Endothelial cell of umbilical vein (primary cell): ENCODE measurements at regions not wholly inside any gene's neighbourhood (a gene's known extent, or its start where the extent isn't known, plus 50 kb on each side); places are given as distances from the start of the nearest gene placed in this dataset.

Source experiments
- BruUV-seq: library from RNA; stranded (reverse); fragments of 400-500 nt; replicated peaks from 2 replicates; lab custom pipeline; 2021; lab: Mats Ljungman, UMichigan
- CTCF ChIA-PET: fragments of 300-600, 350-600 bp; sonication (Branson Sonifier 250); formaldehyde crosslinking; loops from one replicate; lab custom pipeline; 2021; ENCODE audit warnings: antibody characterized with exemption, inconsistent platforms; lab: Charles Lee
- POLR2A ChIA-PET: fragments of 300-600, 350-600 bp; sonication (Branson Sonifier 250); formaldehyde crosslinking; loops from one replicate; lab custom pipeline; 2021; ENCODE audit warnings: antibody characterized with exemption, inconsistent platforms; lab: Charles Lee
- DNase-seq: peaks from one replicate; pipeline ENCODE4 v3.0.0-alpha.2; 2011; ENCODE audit warnings: low read depth, low spot score
- FAIRE-seq: peaks from 2 replicates; lab custom pipeline; 2011; peaks lifted over from hg19 to GRCh38; lab: Jason Lieb, UNC
- H2AFZ ChIP-seq: 2 replicates; pipeline ENCODE4 v1.6.0; 2012; ENCODE audit warnings: low read depth, low read length, control low read depth, inconsistent platforms
- H3K27ac ChIP-seq: 2 replicates; pipeline ENCODE4 v1.5.1; 2011; ENCODE audit warnings: low read depth, mild to moderate bottlenecking, control low read depth, low read length, moderate library complexity; ENCODE audit not compliant: insufficient read depth
- H3K27me3 ChIP-seq, 2 experiments: 2 replicates each; pipeline versions ENCODE4 v1.6.0 to v1.6.1; 2011; ENCODE audit warnings: low read length in 2 of 2, mixed read lengths in 1 of 2; ENCODE audit not compliant: control insufficient read depth in 2 of 2, insufficient read depth in 2 of 2
- H3K36me3 ChIP-seq, 2 experiments: 2 replicates in 1 of 2; 3 replicates in 1 of 2; pipeline ENCODE4 v1.5.1; 2011; ENCODE audit warnings: low read length in 2 of 2, mild to moderate bottlenecking in 1 of 2, moderate library complexity in 1 of 2; ENCODE audit not compliant: control insufficient read depth in 2 of 2, insufficient read depth in 2 of 2; ENCODE audit errors: extremely low read depth in 1 of 2
- H3K4me1 ChIP-seq: 3 replicates; pipeline ENCODE4 v1.5.1; 2011; ENCODE audit warnings: mild to moderate bottlenecking, low read length; ENCODE audit not compliant: control insufficient read depth, insufficient read depth; ENCODE audit errors: extremely low read depth
- H3K4me2 ChIP-seq: 2 replicates; pipeline ENCODE4 v1.6.1; 2011; ENCODE audit warnings: low read length, control low read depth, mixed read lengths; ENCODE audit not compliant: insufficient read depth
- H3K4me3 ChIP-seq, 3 experiments: fragments of 200-600 bp in 1 of 3; sonication (generic), shearing (Covaris generic) in 1 of 3; replicated peaks in 1 of 3; 2 replicates each; pipeline ENCODE4 v1.5.1; 2011 to 2016; ENCODE audit warnings: control low read depth in 3 of 3, low read length in 3 of 3, mild to moderate bottlenecking in 2 of 3, inconsistent platforms in 1 of 3, low read depth in 1 of 3, moderate library complexity in 1 of 3; ENCODE audit not compliant: insufficient read depth in 1 of 3
- H3K79me2 ChIP-seq: 2 replicates; pipeline ENCODE4 v1.6.0; 2012; ENCODE audit warnings: low read length, inconsistent platforms; ENCODE audit not compliant: control insufficient read depth, insufficient read depth
- H3K9ac ChIP-seq: replicated peaks from 2 replicates; pipeline ENCODE3; 2011; ENCODE audit warnings: low read length, control low read depth; ENCODE audit not compliant: insufficient read depth; ENCODE audit errors: extremely low read depth
- H3K9me1 ChIP-seq: replicated peaks from 3 replicates; pipeline ENCODE4 v1.6.0; 2011; ENCODE audit warnings: mild to moderate bottlenecking, low read length; ENCODE audit not compliant: control insufficient read depth, insufficient read depth; ENCODE audit errors: extremely low read depth
- H3K9me3 ChIP-seq: replicated peaks from 2 replicates; pipeline ENCODE4 v1.5.1; 2012; ENCODE audit warnings: low read length, inconsistent platforms; ENCODE audit not compliant: control insufficient read depth, insufficient read depth
- H4K20me1 ChIP-seq: replicated peaks from 2 replicates; pipeline ENCODE3; 2011; ENCODE audit warnings: mild to moderate bottlenecking, low read length; ENCODE audit not compliant: control insufficient read depth, insufficient read depth; ENCODE audit errors: extremely low read depth
- CTCF ChIP-seq, 2 donors: IDR thresholded peaks; 1 replicate in 1 of 2; 2 replicates in 1 of 2; pipeline ENCODE4 v1.5.1; 2011; ENCODE audit warnings: low read length in 2 of 2, mild to moderate bottlenecking in 2 of 2, moderate library complexity in 2 of 2, control low read depth in 1 of 2, inconsistent platforms in 1 of 2, low read depth in 1 of 2; ENCODE audit not compliant: insufficient read depth in 1 of 2; ENCODE audit errors: extremely low read depth in 1 of 2
- EZH2 ChIP-seq: IDR thresholded peaks from 2 replicates; pipeline ENCODE4 v1.6.1; 2012; ENCODE audit warnings: borderline replicate concordance, low read depth, mild to moderate bottlenecking, moderate library complexity, low read length, inconsistent platforms; ENCODE audit not compliant: severe bottlenecking
- FOS ChIP-seq: IDR thresholded peaks from 2 replicates; pipeline ENCODE4 v1.6.1; 2011; ENCODE audit warnings: mild to moderate bottlenecking, low read length, moderate library complexity, borderline replicate concordance; ENCODE audit not compliant: insufficient read depth
- GATA2 ChIP-seq: IDR thresholded peaks from 2 replicates; pipeline ENCODE4 v1.7.0; 2011; ENCODE audit warnings: low read depth, mild to moderate bottlenecking, moderate library complexity, mixed read lengths, low read length; ENCODE audit not compliant: insufficient read length, insufficient read depth
- JUN ChIP-seq: IDR thresholded peaks from 2 replicates; pipeline ENCODE4 v1.6.1; 2011; ENCODE audit warnings: borderline replicate concordance, low read depth; ENCODE audit not compliant: insufficient read length, insufficient read depth
- MAX ChIP-seq: IDR thresholded peaks from 2 replicates; pipeline ENCODE4 v1.6.1; 2011; ENCODE audit not compliant: insufficient read depth, insufficient read length
- MYC ChIP-seq: IDR thresholded peaks from one replicate; pipeline ENCODE4 v1.6.1; 2011; ENCODE audit warnings: mild to moderate bottlenecking, low read depth, low read length
- POLR2A ChIP-seq: IDR thresholded peaks from 2 replicates; pipeline ENCODE4 v1.6.1; 2012; ENCODE audit warnings: low read depth, mild to moderate bottlenecking, control low read depth, low read length
- POLR2AphosphoS5 ChIP-seq: IDR thresholded peaks from 2 replicates; pipeline ENCODE4 v1.6.1; 2012; ENCODE audit warnings: low read depth, mild to moderate bottlenecking, control low read depth, low read length, moderate library complexity; ENCODE audit not compliant: insufficient read depth
- dilution Hi-C: fragments of 300-500 bp; cut with MboI; formaldehyde crosslinking; loops from one replicate; pipeline ENCODE4 v1.15.0; 2019; ENCODE audit warnings: low sequenced_read_pairs; ENCODE audit not compliant: extremely low pct_ligation_motif_present
- intact Hi-C: fragments of 100-400 bp; cut with micrococcal nuclease; formaldehyde crosslinking; loops from one replicate; pipeline ENCODE4 v1.10.0; 2022

DNA sequence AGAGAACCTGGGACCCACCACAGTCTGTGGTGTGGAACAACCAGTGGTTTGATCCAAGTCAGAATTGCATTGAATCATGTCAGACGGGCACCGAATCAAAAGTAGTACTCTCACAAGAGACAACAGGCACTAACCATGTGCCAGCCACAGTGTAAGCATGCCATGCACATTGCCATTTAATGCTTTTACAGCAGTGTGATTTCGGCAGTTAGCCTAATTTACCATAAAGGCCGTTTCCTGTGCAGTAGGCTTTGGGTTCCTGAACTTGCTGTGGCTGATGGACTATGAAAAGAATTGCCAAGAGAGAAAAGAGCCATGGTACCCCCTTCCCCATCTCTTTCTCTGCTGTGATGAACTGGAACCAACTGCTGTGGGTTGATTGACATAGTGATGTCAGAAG, 540.6 kb downstream of the EBF1 start:
- H4K20me1 ChIP-seq = no peaks in the 10 kb centered on the region
- no peak for TF ChIP-seq EZH2
- TF ChIP-seq FOS = no peak
- no peak for TF ChIP-seq POLR2AphosphoS5
- TF ChIP-seq MYC = no peak
- TF ChIP-seq JUN = no peak
- no peak for TF ChIP-seq POLR2A
- no peak for TF ChIP-seq CTCF (IDR thresholded peaks at IDR 0.05; ENCODE audit: extremely low read depth in 1 of 2, insufficient read depth in 1 of 2, low read depth in 1 of 2, low read length in 2 of 2)
- TF ChIP-seq GATA2 = no peak
- no peak for TF ChIP-seq MAX
- H3K9me1 ChIP-seq = no peaks in the 10 kb centered on the region
- no peak for FAIRE-seq
- no peak overlapping the region for H3K27ac ChIP-seq
- H3K27me3 ChIP-seq = no peaks in the 10 kb centered on the region
- intact Hi-C loops (no loop called here), dilution Hi-C loops (no loop called here)
- H3K9ac ChIP-seq = no peak overlapping the region
- H3K79me2 ChIP-seq = no peaks in the 10 kb centered on the region
- no TSS peak for BruUV-seq
- no peak overlapping the region for H3K4me2 ChIP-seq
- H3K4me1 ChIP-seq = no peaks in the 10 kb centered on the region
- DNase-seq = no peak
- ChIA-PET CTCF (no interaction called here), POLR2A (no interaction called here)
- no peak overlapping the region for H3K4me3 ChIP-seq
- no peaks in the 10 kb centered on the region for H3K36me3 ChIP-seq
- H2AFZ ChIP-seq = no peak overlapping the region
- peaks cover 2% of the 10 kb centered on the region for H3K9me3 ChIP-seq
